GM12878 (cell line): ENCODE measurements at regions not wholly inside any gene's neighbourhood (a gene's known extent, or its start where the extent isn't known, plus 50 kb on each side); places are given as distances from the start of the nearest gene placed in this dataset.

Experiments
- ATF3 ChIP-seq: IDR thresholded peaks from 2 replicates; pipeline ENCODE4 v1.6.1; 2011; ENCODE audit warnings: low read depth, mild to moderate bottlenecking, low read length, moderate library complexity, borderline replicate concordance; ENCODE audit errors: extremely low read depth
- CTCF ChIP-seq, 3 experiments: IDR thresholded peaks in 2 of 3; conservative IDR thresholded peaks in 1 of 3; 2 replicates each; pipeline ENCODE4 v1.5.1; 2011; ENCODE audit warnings: low read depth in 3 of 3, low read length in 3 of 3, mild to moderate bottlenecking in 3 of 3, control low read depth in 2 of 3, moderate library complexity in 2 of 3, inconsistent platforms in 1 of 3, mixed read lengths in 1 of 3; ENCODE audit not compliant: control insufficient read depth in 2 of 3, insufficient read depth in 1 of 3; ENCODE audit errors: extremely low read depth in 1 of 3
- EZH2 ChIP-seq: IDR thresholded peaks from 2 replicates; pipeline ENCODE4 v1.6.1; 2012; ENCODE audit warnings: low read depth, mild to moderate bottlenecking, control low read depth, inconsistent platforms, low read length, borderline replicate concordance; ENCODE audit not compliant: control insufficient read depth
- MAX ChIP-seq: IDR thresholded peaks from 2 replicates; pipeline ENCODE4 v1.6.1; 2012; ENCODE audit warnings: low read depth, low read length, improper control_type of control experiment
- NFIC ChIP-seq: IDR thresholded peaks from 2 replicates; pipeline ENCODE4 v1.6.1; 2012; ENCODE audit warnings: low read depth, mild to moderate bottlenecking, inconsistent platforms, low read length, moderate library complexity
- PRDM15 ChIP-seq: fragments of 450-650 bp; formaldehyde crosslinking; IDR thresholded peaks from 2 replicates; pipeline ENCODE4 v1.4.0; 2020; ENCODE audit warnings: mild to moderate bottlenecking, moderate library complexity
- TCF7 ChIP-seq: IDR thresholded peaks from 2 replicates; pipeline ENCODE4 v1.6.1; 2014; ENCODE audit warnings: antibody characterized with exemption, borderline replicate concordance
- YY1 ChIP-seq: IDR thresholded peaks from 2 replicates; pipeline ENCODE4 v1.6.1; 2011; ENCODE audit warnings: low read depth, mild to moderate bottlenecking, low read length

- TF ChIP-seq CTCF (IDR thresholded peaks at IDR 0.05 in 2 of 3, conservative IDR thresholded peaks at IDR 0.05 in 1 of 3; ENCODE audit: control insufficient read depth in 2 of 3, extremely low read depth in 1 of 3, insufficient read depth in 1 of 3, low read depth in 3 of 3, low read length in 3 of 3) (no peak), ATF3 (no peak), NFIC (no peak), PRDM15 (CRISPR knock-in tag) (no peak), MAX (no peak), YY1 (no peak), TCF7 (no peak), EZH2 (no peak)
Measured at GRCh38 chr6:6486595-6486994, 101.9 kb upstream of the LY86 start.
